GM12878 (cell line): ENCODE measurements at regions not wholly inside any gene's neighbourhood (a gene's known extent, or its start where the extent isn't known, plus 50 kb on each side); places are given as distances from the start of the nearest gene placed in this dataset.

Experiments
- ATAC-seq: fragments of 200-7000 bp; cut with Tn5 transposase; 3 replicates; pipeline ENCODE4 v1.9.1; 2020; ENCODE audit warnings: mild to moderate bottlenecking, moderate library complexity
- BruUV-seq: library from RNA; stranded (reverse); fragments of 400-500 nt; replicated peaks from 2 replicates; lab custom pipeline; 2021; lab: Mats Ljungman, UMichigan
- CTCF ChIA-PET: fragments of 300-600 bp; sonication (Branson Sonifier 250); formaldehyde crosslinking; extraction: SDS; loops from one replicate; lab custom pipeline; 2021; ENCODE audit warnings: inconsistent platforms; lab: Yijun Ruan, JAX
- POLR2A ChIA-PET: fragments of 350-600 bp; formaldehyde crosslinking; extraction: SDS; loops from one replicate; lab custom pipeline; 2021; ENCODE audit warnings: inconsistent platforms; lab: Charles Lee
- RAD21 ChIA-PET: fragments of 300-600 bp; sonication (Branson Sonifier 250); formaldehyde crosslinking; loops from one replicate; lab custom pipeline; 2023; ENCODE audit warnings: antibody characterized with exemption; ENCODE audit not compliant: unreplicated experiment; lab: Charles Lee
- SMC1A ChIA-PET: fragments of 300-600 bp; sonication (Branson Sonifier 250); formaldehyde crosslinking; loops from one replicate; lab custom pipeline; 2023; ENCODE audit not compliant: unreplicated experiment, uncharacterized antibody; lab: Charles Lee
- DNase-seq: peaks from one replicate; pipeline ENCODE4 v3.0.0-alpha.2; 2011; ENCODE audit warnings: low read depth, low spot score
- FAIRE-seq: peaks from 3 replicates; lab custom pipeline; 2011; peaks lifted over from hg19 to GRCh38; lab: Jason Lieb, UNC
- H2AFZ ChIP-seq: 2 replicates; pipeline ENCODE4 v1.6.0; 2011; ENCODE audit warnings: low read depth, low read length, control low read depth; ENCODE audit not compliant: control insufficient read depth
- H3K27ac ChIP-seq: 2 replicates; pipeline ENCODE4 v1.5.1; 2011; ENCODE audit warnings: control low read depth; ENCODE audit not compliant: control insufficient read depth, insufficient read depth
- H3K27me3 ChIP-seq, 2 experiments: replicated peaks in 1 of 2; 2 replicates each; pipeline versions ENCODE4 v1.6.0 to v1.6.1; 2011; ENCODE audit warnings: low read length in 1 of 2; ENCODE audit not compliant: control insufficient read depth in 2 of 2, insufficient read depth in 2 of 2
- H3K36me3 ChIP-seq, 2 experiments: 2 replicates each; pipeline ENCODE4 v1.5.1; 2011; ENCODE audit warnings: low read length in 1 of 2; ENCODE audit not compliant: control insufficient read depth in 2 of 2, insufficient read depth in 2 of 2
- H3K4me1 ChIP-seq: 2 replicates; pipeline ENCODE4 v1.6.1; 2011; ENCODE audit warnings: mild to moderate bottlenecking, low read length, moderate library complexity, mixed read lengths; ENCODE audit not compliant: control insufficient read depth, insufficient read depth
- H3K4me2 ChIP-seq: 2 replicates; pipeline ENCODE4 v1.6.0; 2011; ENCODE audit warnings: control low read depth; ENCODE audit not compliant: control insufficient read depth, insufficient read depth
- H3K4me3 ChIP-seq: fragments of 200-600 bp; sonication (generic); 2 replicates; pipeline ENCODE4 v1.5.1; 2016
- H3K79me2 ChIP-seq: 2 replicates; pipeline ENCODE4 v1.6.0; 2011; ENCODE audit warnings: low read length; ENCODE audit not compliant: control insufficient read depth, insufficient read depth
- H3K9ac ChIP-seq: 2 replicates; pipeline ENCODE4 v1.8.0; 2011; ENCODE audit warnings: low read length, control low read depth, mixed read lengths; ENCODE audit not compliant: control insufficient read depth, insufficient read depth
- H3K9me3 ChIP-seq: replicated peaks from 3 replicates; pipeline ENCODE4 v1.5.1; 2011; ENCODE audit warnings: mild to moderate bottlenecking, low read length; ENCODE audit not compliant: control insufficient read depth, insufficient read depth
- H4K20me1 ChIP-seq: 2 replicates; pipeline ENCODE4 v1.6.0; 2011; ENCODE audit not compliant: control insufficient read depth, insufficient read depth
- BACH1 ChIP-seq: fragments of 450-650 bp; IDR thresholded peaks from 2 replicates; pipeline ENCODE4 v1.6.1; 2017; ENCODE audit warnings: mild to moderate bottlenecking, borderline replicate concordance
- BRCA1 ChIP-seq: IDR thresholded peaks from 2 replicates; pipeline ENCODE4 v1.6.1; 2011; ENCODE audit warnings: low read depth, low read length, improper control_type of control experiment
- CEBPB ChIP-seq, 2 experiments: fragments of 150-350 bp in 1 of 2; IDR thresholded peaks; 2 replicates each; pipeline ENCODE4 v1.6.1; 2012 to 2014; ENCODE audit warnings: low read depth in 2 of 2, low read length in 2 of 2, borderline replicate concordance in 1 of 2, inconsistent platforms in 1 of 2
- CHD2 ChIP-seq: IDR thresholded peaks from 2 replicates; pipeline ENCODE4 v1.6.1; 2011; ENCODE audit warnings: low read depth, low read length, improper control_type of control experiment, borderline replicate concordance
- CHD4 ChIP-seq: fragments of 200-600 bp; sonication (generic); IDR thresholded peaks from 2 replicates; pipeline ENCODE4 v1.6.1; 2016; ENCODE audit warnings: mild to moderate bottlenecking
- FOS ChIP-seq: IDR thresholded peaks from 3 replicates; pipeline ENCODE4 v1.6.1; 2011; ENCODE audit warnings: borderline replicate concordance; ENCODE audit not compliant: insufficient read length; ENCODE audit errors: extremely low read depth
- HDAC2 ChIP-seq: fragments of 200-600 bp; sonication (generic); IDR thresholded peaks from 2 replicates; pipeline ENCODE4 v1.6.1; 2017
- HDGF ChIP-seq: fragments of 450-650 bp; IDR thresholded peaks from 2 replicates; pipeline ENCODE4 v1.6.1; 2016; ENCODE audit warnings: antibody characterized with exemption
- IRF4 ChIP-seq: IDR thresholded peaks from 2 replicates; pipeline ENCODE4 v1.6.1; 2011; ENCODE audit warnings: low read depth, low read length
- NRF1 ChIP-seq: conservative IDR thresholded peaks from 2 replicates; pipeline ENCODE4 v1.6.1; 2011; ENCODE audit warnings: mild to moderate bottlenecking, low read depth, low read length, improper control_type of control experiment
- PAX8 ChIP-seq: fragments of 450-650 bp; IDR thresholded peaks from 2 replicates; pipeline ENCODE4 v1.6.1; 2017; ENCODE audit warnings: mild to moderate bottlenecking, moderate library complexity
- RCOR1 ChIP-seq: conservative IDR thresholded peaks from 2 replicates; pipeline ENCODE4 v1.6.1; 2012; ENCODE audit warnings: low read depth, low read length, improper control_type of control experiment
- SIX5 ChIP-seq: IDR thresholded peaks from 2 replicates; pipeline ENCODE4 v1.6.1; 2011; ENCODE audit warnings: mild to moderate bottlenecking, low read depth, low read length, moderate library complexity; ENCODE audit not compliant: severe bottlenecking
- SMC3 ChIP-seq: IDR thresholded peaks from 2 replicates; pipeline ENCODE4 v1.6.1; 2011; ENCODE audit warnings: low read length, improper control_type of control experiment, borderline replicate concordance
- SREBF2 ChIP-seq: IDR thresholded peaks from 2 replicates; pipeline ENCODE4 v1.6.1; 2012; ENCODE audit warnings: mild to moderate bottlenecking, low read length
- SRF ChIP-seq, 2 experiments: IDR thresholded peaks; 2 replicates each; pipeline ENCODE4 v1.6.1; 2011; ENCODE audit warnings: low read depth in 2 of 2, low read length in 2 of 2, mild to moderate bottlenecking in 1 of 2, moderate library complexity in 1 of 2
- ZNF24 ChIP-seq: fragments of 450-650 bp; IDR thresholded peaks from 2 replicates; pipeline ENCODE4 v1.6.1; 2017; ENCODE audit warnings: antibody characterized with exemption, mild to moderate bottlenecking
- ZZZ3 ChIP-seq: IDR thresholded peaks from 2 replicates; pipeline ENCODE4 v1.6.1; 2011; ENCODE audit warnings: low read depth; ENCODE audit not compliant: control insufficient read depth, insufficient read length
- WGBS: methylation state at CpG from one replicate; pipeline ENCODE4 v1.1.6; 2016; ENCODE audit warnings: low lambda C conversion rate; ENCODE audit not compliant: insufficient replicate concordance, insufficient coverage; ENCODE audit errors: missing lambda C conversion rate; 5-methylcytosine and 5-hydroxymethylcytosine counted together
- in situ Hi-C: fragments of 300-500 bp; cut with MboI; formaldehyde crosslinking; loops from 9 replicates; pipeline ENCODE4 v1.14.3; 2018; ENCODE audit warnings: mixed read lengths
- intact Hi-C: fragments of 100-400 bp; cut with micrococcal nuclease; formaldehyde crosslinking; loops from one replicate; pipeline ENCODE4 v1.14.2; 2022; ENCODE audit not compliant: unreplicated experiment
- TF ChIP-seq, protein P1 (sequence below): fragments of 450-650 bp; IDR thresholded peaks from 2 replicates; pipeline ENCODE4 v1.6.1; 2017; ENCODE audit warnings: antibody characterized with exemption, mild to moderate bottlenecking, moderate library complexity

DNA sequence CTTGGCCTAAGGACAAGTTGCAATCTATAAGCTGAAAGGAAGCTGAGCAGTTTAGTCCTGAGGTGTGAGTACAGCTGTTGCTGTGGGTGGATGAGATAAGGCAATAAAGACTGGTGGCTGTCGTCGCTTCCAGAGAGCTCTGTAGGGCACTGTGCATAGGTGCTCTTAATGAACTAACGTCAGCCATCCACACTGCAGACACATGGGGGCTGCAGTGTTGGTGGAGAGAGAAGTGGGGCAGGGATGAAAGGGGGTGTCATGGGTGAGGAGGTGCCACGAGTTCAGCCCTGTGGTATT lies 139.9 kb upstream of the IRX3 start (continued):
- TF ChIP-seq HDAC2, result no peak

DNA sequence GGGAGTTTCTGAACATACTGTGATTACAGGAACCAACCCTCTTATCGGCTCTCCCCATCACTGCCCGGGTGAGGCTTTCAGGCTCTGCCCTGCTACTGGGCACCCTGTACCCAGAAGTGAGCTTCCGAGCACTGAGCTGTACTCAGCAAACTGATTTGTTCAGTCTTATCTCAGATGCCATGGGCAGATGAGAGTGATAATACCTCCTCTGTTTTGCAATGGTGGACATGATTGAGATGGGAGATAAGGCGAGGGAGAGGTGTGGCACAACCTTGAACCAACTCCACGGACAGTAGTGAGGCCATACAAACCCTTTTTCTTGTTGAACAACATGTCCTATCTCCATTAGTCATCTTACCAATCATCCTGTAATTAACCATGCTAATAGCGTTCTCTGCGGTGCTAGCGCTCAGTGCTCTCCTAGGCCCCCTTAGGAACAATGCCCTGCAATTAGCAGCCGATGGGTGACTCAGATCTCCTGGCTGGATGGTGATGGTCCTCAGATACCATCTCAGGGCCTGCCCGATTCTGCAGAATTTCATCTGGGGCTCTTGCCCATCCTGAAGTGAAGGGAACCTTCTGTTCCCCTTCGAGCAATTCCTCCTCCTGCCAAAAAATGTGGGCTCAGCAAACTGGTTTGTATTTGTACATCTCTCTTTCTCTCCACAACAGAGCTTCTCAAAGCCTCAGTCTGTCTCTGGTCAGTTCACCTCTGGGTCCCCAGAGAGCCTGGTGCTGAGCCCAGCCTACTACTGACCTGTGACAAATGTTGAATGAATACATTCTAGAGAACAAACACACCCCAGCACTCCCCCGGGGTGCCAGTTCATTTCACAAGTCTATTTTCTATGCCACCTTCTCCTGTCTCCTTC lies 139.3 kb upstream of the IRX3 start:
- no peak for ATAC-seq
- intact Hi-C loops, result no loop called here
- H3K79me2 ChIP-seq, result no peaks in the 10 kb centered on the region
- DNase-seq, result no peak
- no peak overlapping the region for H2AFZ ChIP-seq
- RAD21 ChIA-PET, result no interaction called here
- BruUV-seq, result no TSS peak
- POLR2A ChIA-PET, result no interaction called here
- FAIRE-seq, result no peak
- H3K36me3 ChIP-seq, result no peaks in the 10 kb centered on the region
- 0 out of 4 replicates have a peak, but pooled peaks cover 0 to 6% of the 10 kb centered on the region in 2 experiments for H3K27me3 ChIP-seq
- no peaks in the 10 kb centered on the region for H3K9me3 ChIP-seq
- SMC1A ChIA-PET, result no interaction called here
- H3K27ac ChIP-seq, result no peak overlapping the region
- in situ Hi-C loops, result no loop called here
- 32% methylated on average over 12 of the region's 12 CpGs for WGBS
- H3K9ac ChIP-seq, result no peak overlapping the region
- no peaks in the 10 kb centered on the region for H3K4me1 ChIP-seq
- H4K20me1 ChIP-seq, result no peaks in the 10 kb centered on the region
- no peak overlapping the region for H3K4me2 ChIP-seq
- H3K4me3 ChIP-seq, result no peak overlapping the region
- CTCF ChIA-PET, result no interaction called here
- TF ChIP-seq BACH1, result no peak
- TF ChIP-seq RCOR1, result no peak
- no peak for TF ChIP-seq NRF1
- no peak for TF ChIP-seq CHD2
- TF ChIP-seq SREBF2, result no peak
- TF ChIP-seq ZZZ3, result no peak
- no peak for TF ChIP-seq PAX8
- TF ChIP-seq CEBPB (IDR thresholded peaks at IDR 0.05; ENCODE audit: borderline replicate concordance in 1 of 2, low read depth in 2 of 2, low read length in 2 of 2), result no peak
- TF ChIP-seq SMC3, result no peak
- no peak for TF ChIP-seq ZNF24
- TF ChIP-seq, protein P1, sequence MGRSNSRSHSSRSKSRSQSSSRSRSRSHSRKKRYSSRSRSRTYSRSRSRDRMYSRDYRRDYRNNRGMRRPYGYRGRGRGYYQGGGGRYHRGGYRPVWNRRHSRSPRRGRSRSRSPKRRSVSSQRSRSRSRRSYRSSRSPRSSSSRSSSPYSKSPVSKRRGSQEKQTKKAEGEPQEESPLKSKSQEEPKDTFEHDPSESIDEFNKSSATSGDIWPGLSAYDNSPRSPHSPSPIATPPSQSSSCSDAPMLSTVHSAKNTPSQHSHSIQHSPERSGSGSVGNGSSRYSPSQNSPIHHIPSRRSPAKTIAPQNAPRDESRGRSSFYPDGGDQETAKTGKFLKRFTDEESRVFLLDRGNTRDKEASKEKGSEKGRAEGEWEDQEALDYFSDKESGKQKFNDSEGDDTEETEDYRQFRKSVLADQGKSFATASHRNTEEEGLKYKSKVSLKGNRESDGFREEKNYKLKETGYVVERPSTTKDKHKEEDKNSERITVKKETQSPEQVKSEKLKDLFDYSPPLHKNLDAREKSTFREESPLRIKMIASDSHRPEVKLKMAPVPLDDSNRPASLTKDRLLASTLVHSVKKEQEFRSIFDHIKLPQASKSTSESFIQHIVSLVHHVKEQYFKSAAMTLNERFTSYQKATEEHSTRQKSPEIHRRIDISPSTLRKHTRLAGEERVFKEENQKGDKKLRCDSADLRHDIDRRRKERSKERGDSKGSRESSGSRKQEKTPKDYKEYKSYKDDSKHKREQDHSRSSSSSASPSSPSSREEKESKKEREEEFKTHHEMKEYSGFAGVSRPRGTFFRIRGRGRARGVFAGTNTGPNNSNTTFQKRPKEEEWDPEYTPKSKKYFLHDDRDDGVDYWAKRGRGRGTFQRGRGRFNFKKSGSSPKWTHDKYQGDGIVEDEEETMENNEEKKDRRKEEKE, result no peak
- TF ChIP-seq BRCA1, result no peak
- no peak for TF ChIP-seq SRF (IDR thresholded peaks at IDR 0.05; ENCODE audit: low read depth in 2 of 2, low read length in 2 of 2)
- TF ChIP-seq FOS, result no peak
- TF ChIP-seq CHD4, result no peak
- TF ChIP-seq HDGF, result no peak
- no peak for TF ChIP-seq IRF4
- TF ChIP-seq SIX5, result no peak
